Upper lobe of right lung (tissue), 1 donor: ENCODE measurements at regions not wholly inside any gene's neighbourhood (a gene's known extent, or its start where the extent isn't known, plus 50 kb on each side); places are given as distances from the start of the nearest gene placed in this dataset.

Source experiments
- ATAC-seq: fragments of 200-7000 bp; cut with Tn5 transposase; one replicate; pipeline ENCODE4 v1.9.1; 2020; ENCODE audit warnings: mild to moderate bottlenecking, moderate library complexity
- DNase-seq: peaks from one replicate; pipeline ENCODE4 v3.0.0-alpha.2; 2020
- H3K27ac ChIP-seq: fragments of 200-600 bp; one replicate; pipeline ENCODE4 v1.8.0; 2022
- H3K27me3 ChIP-seq: fragments of 200-600 bp; one replicate; pipeline ENCODE4 v1.8.0; 2022; ENCODE audit warnings: mild to moderate bottlenecking
- H3K36me3 ChIP-seq: fragments of 200-600 bp; one replicate; pipeline ENCODE4 v1.8.0; 2022
- H3K4me1 ChIP-seq: fragments of 200-600 bp; one replicate; pipeline ENCODE4 v1.8.0; 2022
- H3K4me3 ChIP-seq: fragments of 200-600 bp; one replicate; pipeline ENCODE4 v1.8.0; 2022; ENCODE audit warnings: mild to moderate bottlenecking
- H3K9me3 ChIP-seq: fragments of 200-600 bp; one replicate; pipeline ENCODE4 v1.8.0; 2022
- intact Hi-C: fragments of 100-400 bp; cut with DNase I; formaldehyde crosslinking; loops from one replicate; pipeline ENCODE4 v1.11.0; 2022
- TF ChIP-seq, protein P1 (sequence below): fragments of 200-600 bp; IDR thresholded peaks from one replicate; pipeline ENCODE4 v1.8.0; 2022; ENCODE audit warnings: antibody characterized with exemption
- donor health status: DM: no; HTN: yes; CAD: no; lungs with severe emphysema.

DNA sequence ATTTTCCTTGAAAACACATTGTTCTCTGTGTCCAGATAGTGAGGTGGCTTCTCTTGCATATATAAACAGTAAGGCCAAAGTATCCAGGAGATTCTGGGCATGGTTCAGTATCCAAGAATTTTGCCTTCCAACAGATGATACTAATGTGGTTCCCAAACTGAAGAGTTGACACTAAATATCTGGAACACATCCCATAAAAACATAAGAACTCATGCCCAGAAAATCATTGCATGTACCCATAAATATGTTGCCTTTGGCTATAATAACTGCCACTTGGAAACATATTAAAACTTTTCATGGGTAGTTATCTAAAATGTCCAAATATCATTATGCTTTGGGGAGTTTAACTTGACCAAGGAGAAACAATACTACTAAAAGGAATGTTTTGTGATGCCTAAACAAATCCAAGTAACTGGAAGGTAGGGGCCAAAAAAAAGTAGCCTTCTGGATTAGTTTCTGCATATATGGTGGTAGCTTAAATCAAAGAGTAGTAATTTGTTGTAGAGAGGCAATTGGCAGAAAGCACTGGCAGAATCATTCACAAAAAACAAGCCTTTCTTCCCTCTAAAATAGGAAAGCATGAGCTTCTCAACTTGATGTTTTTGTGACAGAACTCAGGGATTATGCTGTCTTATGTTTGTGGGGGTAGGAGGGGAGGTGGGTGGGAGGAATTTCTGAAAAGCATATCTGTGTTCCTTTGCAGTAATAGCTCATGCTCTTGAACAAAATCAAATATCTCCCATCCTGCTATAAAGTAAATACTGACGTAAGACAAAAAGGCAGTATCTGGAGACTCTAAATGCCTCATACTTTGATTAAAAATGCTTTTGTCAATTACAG, 753.9 kb downstream of the TUSC7 start:
- TF ChIP-seq, protein P1, sequence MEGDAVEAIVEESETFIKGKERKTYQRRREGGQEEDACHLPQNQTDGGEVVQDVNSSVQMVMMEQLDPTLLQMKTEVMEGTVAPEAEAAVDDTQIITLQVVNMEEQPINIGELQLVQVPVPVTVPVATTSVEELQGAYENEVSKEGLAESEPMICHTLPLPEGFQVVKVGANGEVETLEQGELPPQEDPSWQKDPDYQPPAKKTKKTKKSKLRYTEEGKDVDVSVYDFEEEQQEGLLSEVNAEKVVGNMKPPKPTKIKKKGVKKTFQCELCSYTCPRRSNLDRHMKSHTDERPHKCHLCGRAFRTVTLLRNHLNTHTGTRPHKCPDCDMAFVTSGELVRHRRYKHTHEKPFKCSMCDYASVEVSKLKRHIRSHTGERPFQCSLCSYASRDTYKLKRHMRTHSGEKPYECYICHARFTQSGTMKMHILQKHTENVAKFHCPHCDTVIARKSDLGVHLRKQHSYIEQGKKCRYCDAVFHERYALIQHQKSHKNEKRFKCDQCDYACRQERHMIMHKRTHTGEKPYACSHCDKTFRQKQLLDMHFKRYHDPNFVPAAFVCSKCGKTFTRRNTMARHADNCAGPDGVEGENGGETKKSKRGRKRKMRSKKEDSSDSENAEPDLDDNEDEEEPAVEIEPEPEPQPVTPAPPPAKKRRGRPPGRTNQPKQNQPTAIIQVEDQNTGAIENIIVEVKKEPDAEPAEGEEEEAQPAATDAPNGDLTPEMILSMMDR, result no peak
- DNase-seq, result no peak
- H3K27ac ChIP-seq, result no peak overlapping the region
- no peaks in the 10 kb centered on the region for H3K9me3 ChIP-seq
- H3K27me3 ChIP-seq, result no peaks in the 10 kb centered on the region
- H3K4me1 ChIP-seq, result no peaks in the 10 kb centered on the region
- no peak for ATAC-seq
- H3K4me3 ChIP-seq, result no peak overlapping the region
- no peaks in the 10 kb centered on the region for H3K36me3 ChIP-seq
- intact Hi-C loops, result no loop called here

DNA sequence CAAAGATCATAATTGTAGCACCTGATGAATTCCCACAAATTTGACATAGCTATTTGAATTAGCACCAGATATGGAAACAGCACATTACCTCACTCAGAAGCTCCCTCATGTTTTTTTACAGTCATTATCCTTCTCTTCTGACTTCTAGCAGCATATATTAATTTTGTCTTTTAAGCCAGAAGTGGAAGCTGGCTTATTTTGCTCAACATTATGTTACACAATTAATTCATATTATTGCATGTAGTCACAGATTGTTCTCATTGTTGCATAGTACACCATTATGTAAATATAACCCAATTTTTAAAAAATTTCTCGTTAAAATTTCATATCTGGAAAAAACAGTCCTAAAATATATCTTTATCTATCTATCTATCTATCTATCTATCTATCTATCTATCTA, 762.3 kb downstream of the TUSC7 start:
- H3K27ac ChIP-seq, result peak overlapping the region; percentile 39
- no peaks in the 10 kb centered on the region for H3K36me3 ChIP-seq
- no peaks in the 10 kb centered on the region for H3K9me3 ChIP-seq
- intact Hi-C loops, result no loop called here
- H3K27me3 ChIP-seq, result no peaks in the 10 kb centered on the region
- no peaks in the 10 kb centered on the region for H3K4me1 ChIP-seq
- no peak overlapping the region for H3K4me3 ChIP-seq
- TF ChIP-seq, protein P1, result no peak
- DNase-seq (no peak), ATAC-seq (no peak)

DNA sequence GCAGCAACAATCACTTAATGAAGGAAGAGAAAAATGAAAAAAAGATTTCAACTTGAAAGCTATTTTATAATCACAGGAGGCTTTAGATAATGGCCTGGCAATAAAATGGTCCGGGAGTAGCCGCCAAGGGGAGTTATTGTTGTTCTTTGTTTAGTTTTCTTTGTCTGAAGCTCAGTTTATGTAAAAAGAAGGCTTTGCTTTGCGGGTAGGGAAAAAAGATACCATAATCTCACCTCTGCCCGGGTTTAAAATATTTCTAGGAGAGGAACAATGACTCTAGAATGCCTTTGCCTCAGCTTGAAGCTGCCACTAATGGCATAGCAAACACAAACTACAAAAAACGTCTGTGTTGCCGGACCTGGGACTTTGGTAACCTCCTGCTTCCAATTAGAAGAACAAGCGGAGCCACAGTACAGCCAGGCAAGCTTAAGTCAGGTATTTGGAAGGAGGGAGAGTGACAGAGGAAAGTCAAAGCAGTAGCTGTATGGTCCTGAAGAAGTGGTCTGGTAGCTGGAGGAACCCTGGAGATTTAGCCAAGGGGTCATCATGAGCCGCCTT, 764.5 kb downstream of the TUSC7 start:
- Histone ChIP-seq H3K27me3 (no peaks in the 10 kb centered on the region), H3K36me3 (no peaks in the 10 kb centered on the region), H3K9me3 (no peaks in the 10 kb centered on the region), H3K4me1 (no peaks in the 10 kb centered on the region), H3K4me3 (no peak overlapping the region), H3K27ac (no peak overlapping the region)
- ATAC-seq, result no peak
- TF ChIP-seq, protein P1, result no peak
- intact Hi-C loops, result no loop called here
- DNase-seq, result no peak

DNA sequence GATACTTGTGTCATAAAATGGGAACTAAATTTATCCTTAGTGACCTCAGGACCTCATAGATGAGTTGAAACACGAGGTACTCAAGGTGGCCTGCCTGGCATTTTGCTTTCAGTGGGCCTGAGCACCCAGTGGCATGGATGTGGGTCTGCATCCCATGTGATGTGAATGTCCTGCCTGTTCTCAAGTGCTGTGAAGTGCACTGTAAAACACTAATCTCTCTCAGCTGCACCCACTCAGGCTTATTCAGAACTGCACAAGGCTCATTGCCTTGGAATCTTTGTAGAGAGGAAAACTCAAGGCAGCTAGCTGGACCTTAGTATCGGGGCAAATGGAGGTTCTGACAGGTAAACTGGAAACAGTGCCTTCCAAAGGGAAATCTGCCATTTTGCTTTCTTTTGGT, 767.0 kb downstream of the TUSC7 start:
- Histone ChIP-seq H3K9me3 (no peaks in the 10 kb centered on the region), H3K4me3 (no peak overlapping the region), H3K36me3 (no peaks in the 10 kb centered on the region), H3K27ac (no peak overlapping the region), H3K4me1 (no peaks in the 10 kb centered on the region), H3K27me3 (no peaks in the 10 kb centered on the region)
- intact Hi-C loops, result no loop called here
- no peak for DNase-seq
- TF ChIP-seq, protein P1, result no peak
- peak; percentile 62 for ATAC-seq

DNA sequence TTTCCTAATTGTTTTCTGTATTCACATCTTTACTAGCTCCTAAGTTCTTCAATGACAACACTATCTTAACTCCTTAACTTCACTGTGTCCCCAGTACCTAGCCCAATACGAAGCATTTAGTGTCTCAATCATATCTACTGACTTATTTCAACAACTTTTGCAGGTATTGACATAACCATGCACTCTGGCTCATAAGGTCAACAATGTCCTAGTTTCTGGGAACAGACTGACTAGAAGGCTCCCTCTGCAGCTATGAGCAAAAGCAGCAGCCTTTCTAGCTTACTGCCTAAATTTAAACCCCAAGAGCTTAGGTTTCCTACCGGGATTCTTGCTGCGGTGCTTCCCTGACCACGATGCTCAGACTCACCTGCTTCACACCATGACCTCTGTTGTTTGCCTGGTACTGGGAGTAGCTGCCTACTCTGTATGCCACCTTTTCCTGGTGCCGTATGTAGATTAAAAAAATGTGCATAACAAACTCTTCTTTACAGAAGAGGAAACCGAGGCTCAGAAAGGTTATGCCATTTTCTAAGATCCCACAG, 767.7 kb downstream of the TUSC7 start:
- ATAC-seq (peak; percentile 82), DNase-seq (no peak)
- Histone ChIP-seq H3K27ac (no peak overlapping the region), H3K4me1 (no peaks in the 10 kb centered on the region), H3K4me3 (no peak overlapping the region), H3K27me3 (no peaks in the 10 kb centered on the region), H3K9me3 (no peaks in the 10 kb centered on the region), H3K36me3 (no peaks in the 10 kb centered on the region)
- intact Hi-C loops, result no loop called here
- TF ChIP-seq, protein P1, result no peak
